SHP77 (cell line): ENCODE measurements at regions not wholly inside any gene's neighbourhood (a gene's known extent, or its start where the extent isn't known, plus 50 kb on each side); places are given as distances from the start of the nearest gene placed in this dataset.
"Not testable (repeated sequence)": the region's sequence is repeated elsewhere in the genome, so short reads cannot be mapped to it uniquely, and the experiment has no call there.

Experiments
- DNase-seq, 2 experiments: peaks; one replicate each; lab custom pipeline; 2025; lab: John Stamatoyannopoulos, UW

- DNase-seq = no peak
Observed at GRCh38 chr5:90285581-90285980, 124.0 kb downstream of the CETN3 start.

- no peak for DNase-seq
Observed at GRCh38 chr5:90284375-90284774, 125.2 kb downstream of the CETN3 start.

- no peak for DNase-seq
Observed at GRCh38 chr5:90279091-90279490, 130.5 kb downstream of the CETN3 start.

GRCh38 chr5:90274216-90274615 lies 135.3 kb downstream of the CETN3 start:
- DNase-seq = no peak

- no peak for DNase-seq
Observed at GRCh38 chr5:90267646-90268045, 141.9 kb downstream of the CETN3 start.

GRCh38 chr5:90265545-90265857 lies 144.1 kb downstream of the CETN3 start:
- DNase-seq = no peak

GRCh38 chr5:90264689-90265544 lies 144.6 kb downstream of the CETN3 start:
- DNase-seq = peak; percentile 31 to 58

GRCh38 chr5:90263102-90263820 lies 146.3 kb downstream of the CETN3 start:
- no peak for DNase-seq

- DNase-seq = no peak
Observed at GRCh38 chr5:90251447-90251846, 158.1 kb downstream of the CETN3 start.

GRCh38 chr5:90248640-90249039 lies 160.9 kb downstream of the CETN3 start:
- DNase-seq = no peak

GRCh38 chr5:90243848-90244247 lies 165.7 kb downstream of the CETN3 start:
- DNase-seq = not testable (repeated sequence)

GRCh38 chr5:90233476-90233875 lies 176.1 kb downstream of the CETN3 start:
- DNase-seq = no peak

- no peak for DNase-seq
Observed at GRCh38 chr5:90231688-90232087, 177.9 kb downstream of the CETN3 start.

- DNase-seq = no peak
Observed at GRCh38 chr5:90227683-90228082, 181.9 kb downstream of the CETN3 start.

GRCh38 chr5:90226433-90227099 lies 183.0 kb downstream of the CETN3 start:
- DNase-seq = no peak

GRCh38 chr5:90224342-90224741 lies 185.2 kb downstream of the CETN3 start:
- no peak for DNase-seq

GRCh38 chr5:90223756-90224155 lies 185.8 kb downstream of the CETN3 start:
- DNase-seq = no peak

- no peak for DNase-seq
Observed at GRCh38 chr5:90221951-90222350, 187.6 kb downstream of the CETN3 start.

- DNase-seq = no peak
Observed at GRCh38 chr5:90220554-90220953, 189.0 kb downstream of the CETN3 start.

GRCh38 chr5:90214991-90215390 lies 194.6 kb downstream of the CETN3 start:
- DNase-seq = no peak

GRCh38 chr5:90208323-90208722 lies 201.2 kb downstream of the CETN3 start:
- DNase-seq = not testable (repeated sequence)

- peak; percentile 10 to 42 for DNase-seq
Observed at GRCh38 chr5:90201923-90202322, 207.6 kb downstream of the CETN3 start.
